C4-2B (cell line): ENCODE measurements at regions not wholly inside any gene's neighbourhood (a gene's known extent, or its start where the extent isn't known, plus 50 kb on each side); places are given as distances from the start of the nearest gene placed in this dataset.

ENCODE experiments used
- ZFX ChIP-seq: fragments of 450-650 bp; IDR thresholded peaks from 2 replicates; pipeline ENCODE4 v1.6.1; 2017
- TF ChIP-seq, protein P1 (sequence below): fragments of 450-650 bp; conservative IDR thresholded peaks from 2 replicates; pipeline ENCODE4 v1.5.1; 2017; ENCODE audit warnings: mild to moderate bottlenecking

DNA sequence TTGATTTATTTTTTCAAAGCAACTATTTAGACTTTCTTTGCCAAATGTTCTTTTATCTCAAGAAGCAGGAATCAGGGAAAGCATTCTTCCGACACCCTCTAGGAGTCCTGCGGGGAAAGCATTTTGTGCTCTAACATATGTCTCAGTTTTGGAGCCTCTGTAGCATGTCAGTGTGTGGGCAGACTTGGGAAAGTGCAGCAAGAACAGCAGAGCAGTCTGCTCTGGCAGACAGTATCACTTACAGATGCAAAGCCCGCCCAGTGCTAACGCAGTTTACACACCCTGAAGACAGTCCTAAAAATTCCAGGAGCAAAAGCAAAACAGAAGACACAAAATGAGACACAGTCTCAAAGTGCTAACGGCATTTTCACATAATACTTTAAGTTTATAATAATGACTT, 393.5 kb downstream of the KLF12 start:
- TF ChIP-seq, protein P1, sequence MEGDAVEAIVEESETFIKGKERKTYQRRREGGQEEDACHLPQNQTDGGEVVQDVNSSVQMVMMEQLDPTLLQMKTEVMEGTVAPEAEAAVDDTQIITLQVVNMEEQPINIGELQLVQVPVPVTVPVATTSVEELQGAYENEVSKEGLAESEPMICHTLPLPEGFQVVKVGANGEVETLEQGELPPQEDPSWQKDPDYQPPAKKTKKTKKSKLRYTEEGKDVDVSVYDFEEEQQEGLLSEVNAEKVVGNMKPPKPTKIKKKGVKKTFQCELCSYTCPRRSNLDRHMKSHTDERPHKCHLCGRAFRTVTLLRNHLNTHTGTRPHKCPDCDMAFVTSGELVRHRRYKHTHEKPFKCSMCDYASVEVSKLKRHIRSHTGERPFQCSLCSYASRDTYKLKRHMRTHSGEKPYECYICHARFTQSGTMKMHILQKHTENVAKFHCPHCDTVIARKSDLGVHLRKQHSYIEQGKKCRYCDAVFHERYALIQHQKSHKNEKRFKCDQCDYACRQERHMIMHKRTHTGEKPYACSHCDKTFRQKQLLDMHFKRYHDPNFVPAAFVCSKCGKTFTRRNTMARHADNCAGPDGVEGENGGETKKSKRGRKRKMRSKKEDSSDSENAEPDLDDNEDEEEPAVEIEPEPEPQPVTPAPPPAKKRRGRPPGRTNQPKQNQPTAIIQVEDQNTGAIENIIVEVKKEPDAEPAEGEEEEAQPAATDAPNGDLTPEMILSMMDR: no peak
- no peak for TF ChIP-seq ZFX
